CD4-positive, CD25-positive, alpha-beta regulatory T cell (primary cell): ENCODE measurements at regions not wholly inside any gene's neighbourhood (a gene's known extent, or its start where the extent isn't known, plus 50 kb on each side); places are given as distances from the start of the nearest gene placed in this dataset.

Experiments used
- ATAC-seq, 2 donors: fragments of 150-1000 bp; cut with Tn5 transposase; one replicate each; pipeline ENCODE4 v1.10.0; 2021; ENCODE audit warnings: low read depth in 2 of 2, moderate number of reproducible peaks in 2 of 2, moderate library complexity in 1 of 2
- DNase-seq, 3 donors: peaks; one replicate each; pipeline versions ENCODE4 v3.0.0 to v3.0.0-alpha.2; 2012 to 2022; ENCODE audit warnings: mixed read lengths in 1 of 3
- H3K27ac ChIP-seq: one replicate; pipeline ENCODE4 v1.7.0; 2013; ENCODE audit warnings: mild to moderate bottlenecking, low read length; ENCODE audit not compliant: insufficient read depth, poor library complexity, severe bottlenecking
- H3K27me3 ChIP-seq: one replicate; pipeline ENCODE4 v1.7.0; 2013; ENCODE audit warnings: low read length; ENCODE audit not compliant: control insufficient read depth, insufficient read depth
- H3K36me3 ChIP-seq: one replicate; pipeline ENCODE4 v1.7.0; 2013; ENCODE audit warnings: mild to moderate bottlenecking, low read length, moderate library complexity; ENCODE audit not compliant: control insufficient read depth, insufficient read depth
- H3K4me1 ChIP-seq: 2 replicates; pipeline ENCODE4 v1.7.0; 2013; ENCODE audit warnings: mild to moderate bottlenecking, low read length; ENCODE audit not compliant: insufficient read depth, control insufficient read depth, poor library complexity, severe bottlenecking
- H3K4me3 ChIP-seq: one replicate; pipeline ENCODE4 v1.7.0; 2013; ENCODE audit warnings: low read depth, mild to moderate bottlenecking, low read length, moderate library complexity
- H3K9me3 ChIP-seq, 2 experiments: 1 replicate in 1 of 2; 2 replicates in 1 of 2; pipeline ENCODE4 v1.7.0; 2013; ENCODE audit warnings: low read length in 2 of 2, mild to moderate bottlenecking in 1 of 2, moderate library complexity in 1 of 2; ENCODE audit not compliant: control insufficient read depth in 2 of 2
- H3K27ac Mint-ChIP-seq, 3 donors: one replicate each; pipeline ENCODE4 v1.8.0; 2020 to 2022; ENCODE audit warnings: mild to moderate bottlenecking in 3 of 3, mixed read lengths in 3 of 3, moderate library complexity in 2 of 3
- H3K27me3 Mint-ChIP-seq: one replicate; pipeline ENCODE4 v1.8.0; 2022; ENCODE audit warnings: mild to moderate bottlenecking, mixed read lengths
- H3K36me3 Mint-ChIP-seq: one replicate; pipeline ENCODE4 v1.8.0; 2020; ENCODE audit warnings: mixed read lengths
- H3K4me1 Mint-ChIP-seq, 4 donors: one replicate each; pipeline ENCODE4 v1.8.0; 2020 to 2022; ENCODE audit warnings: mixed read lengths in 4 of 4, mild to moderate bottlenecking in 1 of 4
- H3K4me3 Mint-ChIP-seq, 4 donors: one replicate each; pipeline ENCODE4 v1.8.0; 2020 to 2022; ENCODE audit warnings: mild to moderate bottlenecking in 4 of 4, mixed read lengths in 4 of 4, moderate library complexity in 3 of 4
- H3K9me3 Mint-ChIP-seq, 7 donors: one replicate each; pipeline ENCODE4 v1.8.0; 2020 to 2022; ENCODE audit warnings: mixed read lengths in 7 of 7, mild to moderate bottlenecking in 3 of 7, moderate library complexity in 2 of 7

- DNase-seq: no peak
- no peak for ATAC-seq
- Histone ChIP-seq H3K27me3 (peaks cover 2% of the 10 kb centered on the region), H3K9me3 (no peaks in the 10 kb centered on the region), H3K27ac (no peak overlapping the region), H3K4me1 (no peaks in the 10 kb centered on the region), H3K4me3 (no peak overlapping the region), H3K36me3 (no peaks in the 10 kb centered on the region)
- Mint-ChIP-seq H3K36me3 (peaks cover 3% of the 10 kb centered on the region), H3K27me3 (peaks cover 12% of the 10 kb centered on the region), H3K27ac (no peak overlapping the region), H3K4me1 (peaks cover 0 to 12% (median 8%) of the 10 kb centered on the region in 4 donors), H3K4me3 (no peak overlapping the region), H3K9me3 (peaks cover 0 to 6% (median 3%) of the 10 kb centered on the region in 7 donors)
Measured at GRCh38 chr3:153268564-153269279, 106.7 kb downstream of the RAP2B start.

- Histone ChIP-seq H3K4me1 (no peaks in the 10 kb centered on the region), H3K27me3 (peaks cover under 1% of the 10 kb centered on the region), H3K27ac (no peak overlapping the region), H3K4me3 (no peak overlapping the region), H3K9me3 (no peaks in the 10 kb centered on the region), H3K36me3 (no peaks in the 10 kb centered on the region)
- DNase-seq (no peak), ATAC-seq (no peak)
- peaks cover 0 to 12% (median 8%) of the 10 kb centered on the region in 4 donors for H3K4me1 Mint-ChIP-seq
- H3K36me3 Mint-ChIP-seq: peaks cover 3% of the 10 kb centered on the region
- no peak overlapping the region for H3K4me3 Mint-ChIP-seq
- peaks cover 8% of the 10 kb centered on the region for H3K27me3 Mint-ChIP-seq
- H3K9me3 Mint-ChIP-seq: peaks cover 0 to 6% (median 3%) of the 10 kb centered on the region in 7 donors
- H3K27ac Mint-ChIP-seq: no peak overlapping the region
Measured at GRCh38 chr3:153269730-153270129, 107.7 kb downstream of the RAP2B start.

- Mint-ChIP-seq H3K9me3 (no peaks in the 10 kb centered on the region), H3K4me1 (peaks cover 0 to 13% (median 9%) of the 10 kb centered on the region in 4 donors), H3K4me3 (no peak overlapping the region), H3K27ac (peak overlapping the region in 2 of 3 donors; percentile 31 to 58), H3K36me3 (no peaks in the 10 kb centered on the region), H3K27me3 (peaks cover 11% of the 10 kb centered on the region)
- Histone ChIP-seq H3K4me3 (no peak overlapping the region), H3K4me1 (no peaks in the 10 kb centered on the region), H3K36me3 (no peaks in the 10 kb centered on the region), H3K27ac (no peak overlapping the region), H3K27me3 (no peaks in the 10 kb centered on the region), H3K9me3 (no peaks in the 10 kb centered on the region)
- ATAC-seq (no peak), DNase-seq (no peak)
Measured at GRCh38 chr3:153273217-153273616, 111.2 kb downstream of the RAP2B start.

GRCh38 chr3:153273767-153274435 is 111.9 kb downstream of the RAP2B start:
- H3K36me3 ChIP-seq: no peaks in the 10 kb centered on the region
- DNase-seq (no peak), ATAC-seq (no peak)
- H3K9me3 ChIP-seq: no peaks in the 10 kb centered on the region
- H3K4me1 ChIP-seq: no peaks in the 10 kb centered on the region
- H3K27ac Mint-ChIP-seq: no peak overlapping the region
- no peaks in the 10 kb centered on the region for H3K9me3 Mint-ChIP-seq
- H3K4me3 Mint-ChIP-seq: no peak overlapping the region
- peaks cover 0 to 13% (median 9%) of the 10 kb centered on the region in 4 donors for H3K4me1 Mint-ChIP-seq
- H3K27me3 Mint-ChIP-seq: peaks cover 11% of the 10 kb centered on the region
- H3K4me3 ChIP-seq: no peak overlapping the region
- no peaks in the 10 kb centered on the region for H3K36me3 Mint-ChIP-seq
- H3K27ac ChIP-seq: no peak overlapping the region
- H3K27me3 ChIP-seq: no peaks in the 10 kb centered on the region

- Mint-ChIP-seq H3K27me3 (peaks cover 11% of the 10 kb centered on the region), H3K9me3 (no peaks in the 10 kb centered on the region), H3K27ac (no peak overlapping the region), H3K36me3 (no peaks in the 10 kb centered on the region), H3K4me1 (peaks cover 0 to 13% (median 9%) of the 10 kb centered on the region in 4 donors), H3K4me3 (no peak overlapping the region)
- no peaks in the 10 kb centered on the region for H3K9me3 ChIP-seq
- H3K4me1 ChIP-seq: no peaks in the 10 kb centered on the region
- ATAC-seq (no peak), DNase-seq (no peak)
- no peak overlapping the region for H3K27ac ChIP-seq
- no peak overlapping the region for H3K4me3 ChIP-seq
- no peaks in the 10 kb centered on the region for H3K36me3 ChIP-seq
- H3K27me3 ChIP-seq: no peaks in the 10 kb centered on the region
Measured at GRCh38 chr3:153274561-153274960, 112.5 kb downstream of the RAP2B start.

- Histone ChIP-seq H3K9me3 (no peaks in the 10 kb centered on the region), H3K4me1 (no peaks in the 10 kb centered on the region), H3K27ac (no peak overlapping the region), H3K36me3 (no peaks in the 10 kb centered on the region), H3K27me3 (no peaks in the 10 kb centered on the region), H3K4me3 (no peak overlapping the region)
- peak overlapping the region in 1 of 3 donors; percentile 9 for H3K27ac Mint-ChIP-seq
- H3K4me3 Mint-ChIP-seq: no peak overlapping the region
- peaks cover 11% of the 10 kb centered on the region for H3K27me3 Mint-ChIP-seq
- no peak for DNase-seq
- H3K4me1 Mint-ChIP-seq: peaks cover 0 to 14% (median 8%) of the 10 kb centered on the region in 4 donors
- no peak for ATAC-seq
- H3K36me3 Mint-ChIP-seq: no peaks in the 10 kb centered on the region
- no peaks in the 10 kb centered on the region for H3K9me3 Mint-ChIP-seq
Measured at GRCh38 chr3:153275514-153275913, 113.5 kb downstream of the RAP2B start.

- DNase-seq (no peak), ATAC-seq (no peak)
- H3K9me3 Mint-ChIP-seq: no peaks in the 10 kb centered on the region
- no peak overlapping the region for H3K27ac Mint-ChIP-seq
- H3K4me3 Mint-ChIP-seq: no peak overlapping the region
- H3K4me3 ChIP-seq: no peak overlapping the region
- H3K36me3 Mint-ChIP-seq: no peaks in the 10 kb centered on the region
- no peaks in the 10 kb centered on the region for H3K9me3 ChIP-seq
- H3K36me3 ChIP-seq: no peaks in the 10 kb centered on the region
- H3K27ac ChIP-seq: no peak overlapping the region
- H3K4me1 Mint-ChIP-seq: peaks cover 0 to 14% (median 3%) of the 10 kb centered on the region in 4 donors
- no peaks in the 10 kb centered on the region for H3K4me1 ChIP-seq
- H3K27me3 Mint-ChIP-seq: peaks cover 7% of the 10 kb centered on the region
- no peaks in the 10 kb centered on the region for H3K27me3 ChIP-seq
Measured at GRCh38 chr3:153277029-153277428, 115.0 kb downstream of the RAP2B start.
